K562 (cell line): ENCODE measurements at regions not wholly inside any gene's neighbourhood (a gene's known extent, or its start where the extent isn't known, plus 50 kb on each side); places are given as distances from the start of the nearest gene placed in this dataset.

Source experiments
- CBX2 ChIP-seq: fragments of 200-600 bp; sonication (generic); IDR thresholded peaks from one replicate; pipeline ENCODE4 v1.6.1; 2012; ENCODE audit warnings: mild to moderate bottlenecking, low read length, inconsistent platforms; ENCODE audit not compliant: insufficient read depth, poor library complexity, severe bottlenecking
- EP300 ChIP-seq: IDR thresholded peaks from 2 replicates; pipeline ENCODE4 v1.6.1; 2012; ENCODE audit warnings: low read length, improper control_type of control experiment
- PATZ1 ChIP-seq: fragments of 250-450 bp; sonication (Bioruptor Pico); IDR thresholded peaks from 2 replicates; pipeline ENCODE4 v1.5.0; 2020; ENCODE audit warnings: mild to moderate bottlenecking, borderline replicate concordance
- SREBF2 ChIP-seq: sonication (generic); formaldehyde crosslinking; IDR thresholded peaks from 2 replicates; pipeline ENCODE4 v1.4.0; 2020; ENCODE audit warnings: mild to moderate bottlenecking, missing genetic modification reagents
- XRCC5 ChIP-seq: fragments of 200-400 bp; formaldehyde crosslinking; IDR thresholded peaks from 2 replicates; pipeline ENCODE4 v1.6.1; 2017; ENCODE audit warnings: low read depth, mild to moderate bottlenecking, low read length
- ZNF124 ChIP-seq: sonication (generic); formaldehyde crosslinking; IDR thresholded peaks from 2 replicates; pipeline ENCODE4 v1.8.1; 2022; ENCODE audit warnings: missing genetic modification reagents

- TF ChIP-seq SREBF2 (CRISPR knock-in tag) (no peak), CBX2 (no peak), XRCC5 (no peak), PATZ1 (no peak), ZNF124 (CRISPR knock-in tag) (no peak), EP300 (no peak)
Measured at GRCh38 chr12:127149226-127149964, 1117.6 kb upstream of the TMEM132C start.
